ENCODE measurements at regions not wholly inside any gene's neighbourhood (a gene's known extent, or its start where the extent isn't known, plus 50 kb on each side); places are given as distances from the start of the nearest gene placed in this dataset.

DNA sequence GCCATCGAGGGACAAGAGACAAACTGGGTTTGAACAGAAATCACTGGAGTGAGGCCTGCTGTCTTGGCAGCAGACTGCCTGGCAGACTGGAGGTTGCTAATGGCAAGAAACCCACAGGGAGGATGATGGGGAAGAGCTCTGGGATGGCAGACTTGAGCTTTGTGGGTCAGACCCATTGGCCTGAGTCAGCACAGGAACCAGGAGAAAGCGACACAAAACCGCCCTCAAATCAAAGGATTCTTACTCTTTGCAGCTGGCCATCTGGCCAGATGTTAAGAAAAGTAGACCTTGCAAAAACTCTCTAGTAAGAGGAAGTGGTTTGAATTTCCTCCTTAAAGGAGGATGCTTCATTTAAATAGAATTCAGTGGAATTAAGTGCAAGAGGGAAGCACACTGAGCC is 195.2 kb upstream of the JUN start:
- no peaks in the 10 kb centered on the region for H3K36me3 Mint-ChIP-seq (ENCODE audit: low read depth, unreplicated experiment)
- H3K4me2 ChIP-seq (ENCODE audit: low read length) = no peak overlapping the region
- FAIRE-seq = no peak
- peaks cover 4% of the 10 kb centered on the region for H3K4me1 ChIP-seq (ENCODE audit: insufficient read depth, low read length)
- H3K9me3 Mint-ChIP-seq (ENCODE audit: unreplicated experiment) = peaks cover 5% of the 10 kb centered on the region
- no peaks in the 10 kb centered on the region for H4K20me1 ChIP-seq (ENCODE audit: insufficient read depth, low read length)
- TF ChIP-seq EZH2 (IDR thresholded peaks at IDR 0.05; ENCODE audit: insufficient read depth, low read length) = no peak
- TF ChIP-seq, protein P1, sequence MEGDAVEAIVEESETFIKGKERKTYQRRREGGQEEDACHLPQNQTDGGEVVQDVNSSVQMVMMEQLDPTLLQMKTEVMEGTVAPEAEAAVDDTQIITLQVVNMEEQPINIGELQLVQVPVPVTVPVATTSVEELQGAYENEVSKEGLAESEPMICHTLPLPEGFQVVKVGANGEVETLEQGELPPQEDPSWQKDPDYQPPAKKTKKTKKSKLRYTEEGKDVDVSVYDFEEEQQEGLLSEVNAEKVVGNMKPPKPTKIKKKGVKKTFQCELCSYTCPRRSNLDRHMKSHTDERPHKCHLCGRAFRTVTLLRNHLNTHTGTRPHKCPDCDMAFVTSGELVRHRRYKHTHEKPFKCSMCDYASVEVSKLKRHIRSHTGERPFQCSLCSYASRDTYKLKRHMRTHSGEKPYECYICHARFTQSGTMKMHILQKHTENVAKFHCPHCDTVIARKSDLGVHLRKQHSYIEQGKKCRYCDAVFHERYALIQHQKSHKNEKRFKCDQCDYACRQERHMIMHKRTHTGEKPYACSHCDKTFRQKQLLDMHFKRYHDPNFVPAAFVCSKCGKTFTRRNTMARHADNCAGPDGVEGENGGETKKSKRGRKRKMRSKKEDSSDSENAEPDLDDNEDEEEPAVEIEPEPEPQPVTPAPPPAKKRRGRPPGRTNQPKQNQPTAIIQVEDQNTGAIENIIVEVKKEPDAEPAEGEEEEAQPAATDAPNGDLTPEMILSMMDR (IDR thresholded peaks at IDR 0.05; ENCODE audit: insufficient read depth, low read depth, low read length) = no peak
- H3K4me3 ChIP-seq (ENCODE audit: insufficient read depth, low read depth, low read length) = no peak overlapping the region
- H3K36me3 ChIP-seq (ENCODE audit: insufficient read depth, low read length) = no peaks in the 10 kb centered on the region
- H3K27me3 Mint-ChIP-seq (ENCODE audit: low read depth, unreplicated experiment) = peaks cover 14% of the 10 kb centered on the region
- H3K4me3 Mint-ChIP-seq (ENCODE audit: unreplicated experiment) = no peak overlapping the region
- H3K27me3 ChIP-seq (ENCODE audit: insufficient read depth, low read length) = no peaks in the 10 kb centered on the region
- H3K27ac ChIP-seq (ENCODE audit: low read depth, low read length) = no peak overlapping the region
- H3K9me3 ChIP-seq (ENCODE audit: insufficient read depth, low read depth, low read length) = no peaks in the 10 kb centered on the region
- H3K79me2 ChIP-seq (ENCODE audit: insufficient read depth, low read length) = no peaks in the 10 kb centered on the region
- H3K4me1 Mint-ChIP-seq (ENCODE audit: low read depth, unreplicated experiment) = peaks cover 11% of the 10 kb centered on the region
- H2AFZ ChIP-seq (ENCODE audit: low read depth, low read length) = no peak overlapping the region
- DNase-seq (ENCODE audit: low read depth) = no peak
- no peak overlapping the region for H3K9ac ChIP-seq (ENCODE audit: low read length)
- H3K27ac Mint-ChIP-seq (ENCODE audit: unreplicated experiment) = no peak overlapping the region

DNA sequence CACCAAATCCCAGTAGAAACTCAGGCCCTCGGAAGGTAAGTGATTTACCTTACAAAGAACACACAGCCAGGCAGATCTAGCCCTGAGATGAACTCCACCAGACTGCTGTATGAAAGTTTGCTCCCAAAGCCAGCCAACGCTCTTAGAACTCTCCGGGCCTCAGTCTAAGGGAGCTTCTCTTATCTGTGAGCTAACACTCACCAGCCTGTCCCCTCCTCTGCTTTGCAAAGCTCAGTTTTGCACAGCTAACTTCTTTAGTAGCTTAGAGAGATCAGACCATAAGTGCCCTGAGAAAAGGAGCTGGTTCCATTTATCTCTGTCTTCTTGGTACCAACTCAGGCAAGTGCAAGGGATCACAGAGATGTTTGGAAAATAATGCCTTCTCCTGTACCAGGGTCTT is 195.8 kb upstream of the JUN start:
- H3K4me3 ChIP-seq (ENCODE audit: insufficient read depth, low read depth, low read length) = no peak overlapping the region
- DNase-seq (ENCODE audit: low read depth) = no peak
- FAIRE-seq = no peak
- H3K4me1 ChIP-seq (ENCODE audit: insufficient read depth, low read length) = peaks cover 4% of the 10 kb centered on the region
- H3K27me3 Mint-ChIP-seq (ENCODE audit: low read depth, unreplicated experiment) = peaks cover 14% of the 10 kb centered on the region
- H4K20me1 ChIP-seq (ENCODE audit: insufficient read depth, low read length) = no peaks in the 10 kb centered on the region
- no peak overlapping the region for H3K4me3 Mint-ChIP-seq (ENCODE audit: unreplicated experiment)
- H3K27me3 ChIP-seq (ENCODE audit: insufficient read depth, low read length) = no peaks in the 10 kb centered on the region
- H3K36me3 Mint-ChIP-seq (ENCODE audit: low read depth, unreplicated experiment) = no peaks in the 10 kb centered on the region
- H3K79me2 ChIP-seq (ENCODE audit: insufficient read depth, low read length) = no peaks in the 10 kb centered on the region
- H3K27ac Mint-ChIP-seq (ENCODE audit: unreplicated experiment) = no peak overlapping the region
- no peaks in the 10 kb centered on the region for H3K36me3 ChIP-seq (ENCODE audit: insufficient read depth, low read length)
- no peak overlapping the region for H3K9ac ChIP-seq (ENCODE audit: low read length)
- peaks cover 2% of the 10 kb centered on the region for H3K9me3 Mint-ChIP-seq (ENCODE audit: unreplicated experiment)
- H2AFZ ChIP-seq (ENCODE audit: low read depth, low read length) = no peak overlapping the region
- no peak for TF ChIP-seq EZH2 (IDR thresholded peaks at IDR 0.05; ENCODE audit: insufficient read depth, low read length)
- TF ChIP-seq, protein P1 (IDR thresholded peaks at IDR 0.05; ENCODE audit: insufficient read depth, low read depth, low read length) = no peak
- no peaks in the 10 kb centered on the region for H3K9me3 ChIP-seq (ENCODE audit: insufficient read depth, low read depth, low read length)
- no peak overlapping the region for H3K4me2 ChIP-seq (ENCODE audit: low read length)
- no peak overlapping the region for H3K27ac ChIP-seq (ENCODE audit: low read depth, low read length)
- peaks cover 11% of the 10 kb centered on the region for H3K4me1 Mint-ChIP-seq (ENCODE audit: low read depth, unreplicated experiment)

DNA sequence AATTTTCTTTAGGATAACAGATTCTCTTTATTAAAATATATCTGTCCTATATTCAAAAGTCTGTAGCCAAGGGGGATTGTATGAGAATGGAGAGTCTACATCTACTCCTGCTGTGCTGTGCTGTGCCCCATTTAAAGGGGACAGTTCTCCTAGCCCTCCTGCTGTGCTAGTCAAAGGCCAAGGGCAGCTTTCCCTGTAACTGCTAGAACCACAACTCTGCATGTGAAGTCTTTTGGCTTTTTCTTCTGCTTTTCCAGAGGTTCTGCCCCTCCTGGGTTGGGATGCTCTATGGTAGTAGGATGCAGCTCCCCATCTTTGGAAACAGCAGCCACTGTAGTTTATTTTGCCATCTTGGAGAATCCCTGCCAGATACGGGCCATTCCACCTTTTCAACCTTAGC is 197.5 kb upstream of the JUN start:
- Mint-ChIP-seq H3K36me3 (ENCODE audit: low read depth, unreplicated experiment) (no peaks in the 10 kb centered on the region), H3K27me3 (ENCODE audit: low read depth, unreplicated experiment) (peaks cover 17% of the 10 kb centered on the region), H3K27ac (ENCODE audit: unreplicated experiment) (no peak overlapping the region), H3K9me3 (ENCODE audit: unreplicated experiment) (peaks cover 2% of the 10 kb centered on the region), H3K4me1 (ENCODE audit: low read depth, unreplicated experiment) (peaks cover 8% of the 10 kb centered on the region), H3K4me3 (ENCODE audit: unreplicated experiment) (no peak overlapping the region)
- TF ChIP-seq, protein P1 (IDR thresholded peaks at IDR 0.05; ENCODE audit: insufficient read depth, low read depth, low read length) = no peak
- TF ChIP-seq EZH2 (IDR thresholded peaks at IDR 0.05; ENCODE audit: insufficient read depth, low read length) = no peak
- Histone ChIP-seq H3K79me2 (ENCODE audit: insufficient read depth, low read length) (no peaks in the 10 kb centered on the region), H3K4me3 (ENCODE audit: insufficient read depth, low read depth, low read length) (no peak overlapping the region), H2AFZ (ENCODE audit: low read depth, low read length) (no peak overlapping the region), H4K20me1 (ENCODE audit: insufficient read depth, low read length) (no peaks in the 10 kb centered on the region), H3K36me3 (ENCODE audit: insufficient read depth, low read length) (no peaks in the 10 kb centered on the region), H3K9me3 (ENCODE audit: insufficient read depth, low read depth, low read length) (no peaks in the 10 kb centered on the region), H3K27ac (ENCODE audit: low read depth, low read length) (no peak overlapping the region), H3K4me1 (ENCODE audit: insufficient read depth, low read length) (peaks cover 4% of the 10 kb centered on the region), H3K4me2 (ENCODE audit: low read length) (no peak overlapping the region), H3K27me3 (ENCODE audit: insufficient read depth, low read length) (no peaks in the 10 kb centered on the region), H3K9ac (ENCODE audit: low read length) (no peak overlapping the region)
- no peak for FAIRE-seq
- DNase-seq (ENCODE audit: low read depth) = no peak

Data from astrocyte (in vitro differentiated cells and primary cell).